Retina (tissue), 1 donor: ENCODE measurements at regions not wholly inside any gene's neighbourhood (a gene's known extent, or its start where the extent isn't known, plus 50 kb on each side); places are given as distances from the start of the nearest gene placed in this dataset.
"Not testable (repeated sequence)": the region's sequence is repeated elsewhere in the genome, so short reads cannot be mapped to it uniquely, and the experiment has no call there.

Source experiments
- DNase-seq: peaks from one replicate; pipeline ENCODE4 v3.0.0-alpha.2; 2016

DNA sequence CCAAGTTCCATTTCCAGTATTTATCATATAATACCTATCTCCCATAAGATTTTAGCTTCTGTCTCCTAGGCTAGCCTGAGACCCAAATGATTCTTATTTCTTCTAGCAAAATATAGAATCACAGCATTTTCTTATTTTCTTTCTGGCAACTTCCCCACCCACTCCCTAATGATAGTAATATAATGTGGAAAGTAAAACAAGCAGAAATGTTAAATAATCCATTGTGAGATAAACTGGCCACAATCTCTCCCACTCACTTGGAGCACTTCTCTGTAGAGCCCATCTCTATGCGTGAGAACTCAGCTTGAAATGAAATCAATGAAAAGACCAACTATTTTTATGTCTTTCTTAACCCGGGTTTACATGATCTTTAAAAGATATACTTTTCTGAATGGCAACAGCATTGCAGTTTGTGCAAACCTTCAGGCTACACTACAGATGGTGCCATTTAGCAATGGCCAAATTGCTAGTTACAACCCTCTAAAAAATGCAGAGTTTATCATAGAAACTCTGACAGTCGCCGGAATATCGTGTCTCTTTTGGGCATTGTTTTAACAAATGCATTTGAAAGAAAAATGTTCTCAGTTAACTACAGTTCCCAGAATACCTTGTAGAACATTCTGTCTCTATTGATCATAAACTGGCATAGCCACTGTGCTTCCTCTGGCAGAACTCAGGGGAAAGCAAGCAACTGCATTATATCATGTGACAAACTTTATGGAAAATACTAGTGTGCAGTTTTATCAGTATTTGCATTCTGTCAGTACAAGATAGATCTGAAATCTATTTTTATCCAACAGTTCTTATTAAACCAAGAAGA, 1407.4 kb upstream of the ZEB2 start:
- no peak for DNase-seq

DNA sequence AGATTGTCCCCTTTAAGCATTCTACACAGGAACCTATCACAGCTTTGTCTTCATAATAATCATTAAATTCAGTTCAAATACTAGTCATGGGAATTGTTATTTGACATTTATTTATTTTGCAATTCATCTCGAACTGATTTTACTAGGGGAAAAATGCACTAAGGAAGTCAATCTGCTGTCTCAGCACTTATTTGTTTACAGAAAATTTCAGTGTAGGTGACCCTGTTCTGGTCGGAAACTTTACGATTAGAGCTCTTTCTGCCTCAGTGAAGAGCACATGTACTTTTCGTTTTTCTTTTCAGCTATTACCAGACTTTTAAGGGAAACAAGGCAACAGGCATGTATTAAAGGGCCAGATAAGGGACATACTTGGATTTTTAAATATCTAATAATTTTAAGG, 1405.7 kb upstream of the ZEB2 start:
- no peak for DNase-seq

DNA sequence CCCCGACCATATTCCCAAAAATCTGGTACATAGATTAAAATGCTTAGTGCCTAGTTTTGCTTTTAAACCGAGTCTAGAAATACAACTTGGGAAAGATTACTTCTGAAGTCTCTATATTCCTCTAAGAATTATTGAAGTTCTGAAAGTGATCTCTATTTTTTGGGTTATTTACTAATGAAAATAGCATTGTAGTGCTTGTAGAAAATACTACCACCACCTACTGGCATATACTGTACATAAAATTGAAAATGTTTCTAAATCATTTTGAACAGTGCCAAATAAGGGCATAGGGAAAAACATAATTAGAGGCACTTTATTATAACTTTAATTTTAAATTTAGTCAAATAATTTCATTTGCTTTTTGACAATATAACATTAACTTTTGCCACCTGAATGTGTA, 1399.6 kb upstream of the ZEB2 start:
- DNase-seq = no peak

DNA sequence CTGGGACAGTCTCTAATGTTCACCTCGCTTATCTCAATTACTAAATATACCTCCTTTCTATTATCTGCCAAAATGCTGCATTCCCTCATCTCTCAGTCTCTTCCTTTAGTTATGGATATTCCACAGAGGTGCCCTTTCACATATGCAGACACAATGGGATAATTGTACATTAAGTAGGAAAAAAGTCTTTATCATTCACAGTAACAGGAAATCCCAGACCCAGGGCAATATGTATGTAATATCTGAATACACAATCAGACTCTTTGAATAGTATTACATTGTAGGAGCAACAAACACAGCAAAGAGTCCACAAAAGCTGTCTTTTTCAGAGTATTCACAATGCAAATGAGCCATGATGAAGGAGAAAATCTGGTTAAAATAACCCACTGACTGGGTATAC, 1399.0 kb upstream of the ZEB2 start:
- no peak for DNase-seq

- DNase-seq = no peak
Measured at GRCh38 chr2:145916799-145917198, 1396.9 kb upstream of the ZEB2 start.

DNA sequence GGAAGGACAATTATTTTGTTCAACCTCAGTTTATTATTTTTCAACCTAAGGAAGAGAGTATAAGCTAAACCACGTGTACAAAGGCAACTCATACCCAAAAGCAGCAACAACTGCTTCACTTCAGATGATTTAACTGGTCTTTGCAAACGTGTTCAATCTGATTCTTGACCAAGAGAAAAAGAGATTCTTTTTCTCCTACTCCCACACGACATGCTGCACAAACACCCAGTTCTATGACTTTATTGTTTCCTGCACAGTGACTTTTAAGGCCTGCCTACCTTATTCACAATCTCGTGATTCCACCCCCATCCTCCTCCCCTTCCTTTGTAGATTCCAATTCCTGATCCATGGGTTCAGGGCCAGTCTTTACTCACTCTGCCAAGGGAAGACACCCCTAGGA, 1394.8 kb upstream of the ZEB2 start:
- DNase-seq = no peak

GRCh38 chr2:145910416-145910815, 1390.5 kb upstream of the ZEB2 start:
- DNase-seq = no peak

DNA sequence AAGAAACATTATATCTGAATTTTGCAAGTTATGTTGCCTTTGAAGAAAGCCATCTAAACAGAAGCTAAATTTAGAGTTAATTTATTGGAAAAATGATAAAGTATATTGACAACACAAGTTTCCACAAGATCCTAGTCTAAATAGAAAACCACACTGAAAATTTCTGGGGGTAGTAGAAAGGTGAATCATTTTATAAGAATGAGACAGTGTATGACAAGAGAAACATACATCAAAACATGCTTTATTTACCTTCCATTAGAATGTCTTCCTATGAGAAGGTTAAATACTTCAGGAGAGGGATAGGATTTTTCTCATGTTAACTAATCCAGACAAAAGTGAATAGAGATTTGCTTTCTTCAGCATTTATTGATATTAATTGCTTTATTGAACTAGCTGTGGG, 1389.8 kb upstream of the ZEB2 start:
- DNase-seq = no peak

DNA sequence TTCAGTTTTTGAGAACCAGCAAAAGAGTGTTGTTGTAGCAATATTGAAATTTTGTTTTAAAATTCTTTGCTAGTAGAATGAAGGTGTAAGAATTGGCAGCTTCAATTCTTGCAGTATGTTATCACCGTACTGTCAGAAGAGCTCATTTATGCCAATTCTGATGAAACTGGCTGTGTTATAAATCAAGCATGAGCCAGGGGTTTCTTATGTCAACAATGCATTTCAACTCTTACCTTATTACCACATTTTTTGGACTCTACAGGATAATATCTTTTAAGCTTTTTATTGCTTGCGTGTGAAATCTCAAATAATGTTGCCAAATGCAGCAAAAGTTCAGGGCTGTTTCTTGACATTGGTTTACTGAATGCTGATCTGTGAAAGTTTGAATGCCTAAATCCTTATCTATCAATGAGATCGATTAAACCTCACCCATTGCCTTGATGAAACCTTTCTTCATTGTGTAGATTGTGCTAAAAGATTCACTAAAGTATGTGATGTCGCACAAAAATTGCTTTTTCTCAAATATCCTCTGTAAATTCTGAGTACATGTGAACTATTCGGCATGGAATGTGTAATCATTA, 1389.3 kb upstream of the ZEB2 start:
- DNase-seq = no peak

GRCh38 chr2:145906354-145906753, 1386.4 kb upstream of the ZEB2 start:
- DNase-seq = no peak

DNA sequence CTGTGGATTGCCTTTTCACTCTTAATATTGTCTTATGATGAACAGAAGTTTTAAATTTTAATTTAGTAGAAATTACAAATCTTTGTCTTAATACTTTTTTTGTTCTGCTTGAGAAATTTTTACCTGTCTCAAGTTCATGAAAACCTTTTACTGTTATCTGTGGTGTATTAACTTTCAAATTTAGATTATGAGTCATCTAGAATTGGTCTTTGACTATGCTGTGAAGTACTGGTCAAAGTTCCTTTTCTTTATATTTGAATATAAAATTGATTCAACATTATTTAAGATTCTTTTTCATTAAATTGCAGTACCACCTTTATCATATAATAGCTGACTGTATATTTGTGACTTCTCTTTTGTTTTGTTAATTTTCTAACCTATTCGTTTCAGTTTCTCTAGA, 1385.5 kb upstream of the ZEB2 start:
- no peak for DNase-seq

DNA sequence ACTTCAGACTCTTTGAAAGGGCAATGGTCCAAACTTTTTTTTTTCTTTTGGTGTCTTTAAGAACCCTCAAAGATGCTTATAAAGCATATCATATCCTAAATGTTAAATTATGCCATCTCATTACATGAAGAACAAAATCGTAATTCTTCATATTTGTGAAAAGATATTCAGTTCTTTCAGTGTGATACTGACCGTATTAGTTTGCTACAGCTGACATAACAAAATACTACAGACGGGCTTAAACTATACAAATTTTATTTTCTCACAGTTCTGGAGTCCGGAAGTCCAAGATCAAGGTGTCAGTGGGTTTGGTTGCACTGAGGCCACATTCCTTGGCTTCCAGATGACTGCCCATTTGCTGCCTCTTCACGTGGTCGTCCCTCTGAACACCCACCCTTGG, 1377.2 kb upstream of the ZEB2 start:
- DNase-seq = no peak

DNA sequence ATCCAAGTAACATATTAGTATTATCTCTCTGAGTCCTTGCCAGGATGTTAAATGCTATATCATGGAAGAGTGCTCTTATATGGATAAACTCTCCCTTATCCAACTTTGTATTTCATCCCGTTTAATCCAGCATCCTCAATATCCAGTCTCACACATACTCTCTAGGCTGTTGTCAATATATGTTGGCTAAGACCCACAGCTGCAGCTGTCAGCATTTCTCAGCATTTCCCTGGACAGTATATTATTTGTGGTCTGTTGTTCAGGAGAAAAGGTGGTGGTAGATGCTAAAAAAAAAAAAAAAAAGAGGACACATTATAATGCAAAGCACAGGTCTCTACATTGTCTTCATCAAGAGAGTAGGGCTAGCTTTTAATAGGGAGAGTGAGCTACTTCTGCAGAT, 1368.0 kb upstream of the ZEB2 start:
- DNase-seq = no peak

- DNase-seq = not testable (repeated sequence)
Measured at GRCh38 chr2:145880997-145881396, 1361.1 kb upstream of the ZEB2 start.

DNA sequence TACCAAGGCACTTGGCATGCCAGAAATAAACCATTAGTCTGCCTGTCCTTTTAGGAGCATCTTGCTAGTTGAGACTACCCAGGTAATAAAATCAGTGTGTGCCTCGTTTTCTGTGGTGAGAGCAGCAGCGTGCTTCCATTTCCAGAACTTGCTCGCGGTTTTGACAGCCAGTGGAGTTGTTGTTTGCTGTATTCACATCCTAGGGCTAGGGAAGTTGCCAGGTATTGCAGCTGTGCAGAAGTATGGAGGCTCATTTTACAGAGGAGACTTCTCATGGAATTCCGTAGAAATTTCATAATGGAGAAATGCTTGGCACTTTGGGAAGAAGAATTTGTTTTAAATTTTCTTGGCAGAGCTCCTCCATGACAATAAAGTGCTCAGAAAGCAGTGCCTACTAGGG, 1355.1 kb upstream of the ZEB2 start:
- no peak for DNase-seq

DNA sequence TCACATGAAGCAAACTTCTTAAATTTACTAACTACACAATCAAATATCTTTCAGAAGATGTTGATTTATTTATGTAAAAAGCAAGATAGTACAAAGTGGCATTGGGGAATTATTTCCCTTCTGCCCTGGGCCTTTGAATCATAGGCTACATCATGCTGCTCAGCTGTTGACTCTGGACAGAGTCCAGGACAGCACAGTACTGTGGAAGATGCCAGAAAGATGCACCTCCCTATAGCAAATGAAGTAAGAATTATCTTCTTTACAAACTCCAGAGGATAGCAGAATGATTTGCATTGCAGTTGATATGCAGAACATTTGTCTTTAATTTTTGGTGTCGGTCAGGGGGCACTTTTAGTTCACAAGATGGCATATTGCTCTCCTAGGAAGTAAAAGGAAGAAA, 1354.5 kb upstream of the ZEB2 start:
- no peak for DNase-seq

- no peak for DNase-seq
Measured at GRCh38 chr2:145864501-145864900, 1344.6 kb upstream of the ZEB2 start.

DNA sequence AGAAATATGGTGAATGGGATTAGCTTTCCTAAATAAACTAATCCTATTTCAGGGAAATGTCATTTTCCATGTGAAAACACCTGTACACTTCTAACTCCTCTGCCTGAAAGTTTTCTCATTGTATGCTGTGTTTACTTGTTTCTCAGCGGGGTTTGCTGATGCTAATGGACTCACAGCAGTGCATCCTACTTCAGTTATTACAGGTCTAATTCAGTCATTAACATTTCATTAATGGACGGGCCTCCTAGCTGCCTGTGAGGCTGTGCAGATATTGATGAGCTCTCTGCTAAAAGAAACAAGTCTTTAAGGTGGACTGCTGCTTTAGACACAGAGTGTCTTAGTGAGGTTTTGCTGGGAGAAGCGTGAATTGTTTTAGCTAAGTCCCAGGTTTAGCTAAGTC, 1342.0 kb upstream of the ZEB2 start:
- peak; percentile 9 for DNase-seq

- no peak for DNase-seq
Measured at GRCh38 chr2:145860083-145860482, 1340.2 kb upstream of the ZEB2 start.

GRCh38 chr2:145855142-145855541, 1335.2 kb upstream of the ZEB2 start:
- no peak for DNase-seq

- no peak for DNase-seq
Measured at GRCh38 chr2:145854039-145854755, 1334.3 kb upstream of the ZEB2 start.

DNA sequence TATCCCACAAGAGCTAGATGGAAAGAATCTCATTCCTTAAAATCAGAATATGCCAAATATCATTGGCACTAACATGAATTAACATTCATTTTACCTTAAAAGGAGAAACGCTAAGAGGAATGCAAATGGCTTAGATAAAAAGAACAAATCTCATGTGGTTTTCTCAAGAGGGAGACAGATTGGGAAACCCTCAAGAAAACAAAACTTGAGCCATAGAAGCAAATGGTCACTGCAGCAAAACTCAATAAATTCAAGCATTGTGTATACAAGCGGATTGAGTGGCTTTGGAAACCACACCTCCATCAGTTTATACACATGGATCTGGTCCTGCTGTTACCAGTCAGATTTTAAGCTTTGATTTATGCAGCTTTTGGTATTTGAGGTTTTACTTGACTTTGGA, 1331.8 kb upstream of the ZEB2 start:
- DNase-seq = no peak

- no peak for DNase-seq
Measured at GRCh38 chr2:145849466-145849865, 1329.5 kb upstream of the ZEB2 start.

DNA sequence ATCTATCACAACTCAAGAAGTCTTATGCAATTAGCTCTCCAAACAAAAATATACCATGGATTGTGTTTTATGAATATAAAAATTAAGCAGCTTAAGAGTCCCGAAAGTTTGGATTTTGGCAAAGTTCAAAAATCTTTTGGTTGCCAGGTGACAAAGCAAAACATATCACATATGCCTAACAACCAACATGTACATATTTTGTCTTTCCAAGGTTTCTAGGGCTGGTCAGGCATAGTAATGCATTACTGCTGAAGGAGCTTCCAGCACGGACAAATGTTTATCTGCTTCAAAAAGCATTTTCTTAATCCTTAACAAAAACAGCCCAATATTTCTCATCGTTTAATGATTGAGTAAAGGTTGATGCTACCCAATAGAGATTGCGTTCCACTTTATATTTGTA, 1327.1 kb upstream of the ZEB2 start:
- no peak for DNase-seq
